Breast epithelium (tissue), 4 donors: ENCODE measurements at regions not wholly inside any gene's neighbourhood (a gene's known extent, or its start where the extent isn't known, plus 50 kb on each side); places are given as distances from the start of the nearest gene placed in this dataset.

ENCODE experiments used
- DNase-seq, 2 donors: peaks; one replicate each; pipeline ENCODE4 v3.0.0-alpha.2; 2019; ENCODE audit warnings: low spot score in 2 of 2
- H3K27ac ChIP-seq, 2 donors: fragments of 200-600 bp; sonication (generic) in 1 of 2; one replicate each; pipeline ENCODE4 v1.5.1; 2016 to 2019; ENCODE audit warnings: mild to moderate bottlenecking in 1 of 2
- H3K27me3 ChIP-seq, 2 donors: fragments of 200-600 bp; sonication (generic) in 1 of 2; one replicate each; pipeline versions ENCODE4 v1.5.1 to v1.6.0; 2017 to 2019; ENCODE audit warnings: control low read depth in 1 of 2, mild to moderate bottlenecking in 1 of 2
- H3K36me3 ChIP-seq: fragments of 200-600 bp; one replicate; pipeline ENCODE4 v1.5.1; 2019
- H3K4me1 ChIP-seq, 2 donors: fragments of 200-600 bp; sonication (generic); one replicate each; pipeline ENCODE4 v1.5.1; 2016 to 2019; ENCODE audit warnings: control low read depth in 1 of 2
- H3K4me3 ChIP-seq, 3 donors: fragments of 200-600 bp; sonication (generic); 1 replicate in 2 of 3; 2 replicates in 1 of 3; pipeline ENCODE4 v1.5.1; 2016 to 2019; ENCODE audit warnings: mild to moderate bottlenecking in 3 of 3, moderate library complexity in 2 of 3
- H3K9me3 ChIP-seq, 2 donors: fragments of 200-600 bp; sonication (generic) in 1 of 2; one replicate each; pipeline ENCODE4 v1.5.1; 2016 to 2019; ENCODE audit warnings: control low read depth in 1 of 2
- CTCF ChIP-seq, 3 donors: fragments of 450-650 bp; IDR thresholded peaks; one replicate each; pipeline ENCODE4 v1.5.1; 2016 to 2017; ENCODE audit warnings: antibody characterized with exemption in 3 of 3, mild to moderate bottlenecking in 3 of 3, moderate library complexity in 3 of 3
- POLR2A ChIP-seq: fragments of 450-650 bp; IDR thresholded peaks from one replicate; pipeline ENCODE4 v1.6.1; 2016; ENCODE audit warnings: antibody characterized with exemption, mild to moderate bottlenecking, moderate library complexity
- POLR2AphosphoS5 ChIP-seq, 3 donors: sonication (generic); formaldehyde crosslinking; IDR thresholded peaks; one replicate each; pipeline ENCODE4 v1.6.1; 2017; ENCODE audit warnings: antibody characterized with exemption in 3 of 3
- intact Hi-C: fragments of 100-400 bp; cut with DNase I; formaldehyde crosslinking; loops from one replicate; pipeline ENCODE4 v1.15.1; 2023; ENCODE audit warnings: low total_unique reads

- H3K4me3 ChIP-seq, result no peak overlapping the region
- intact Hi-C loops, result no loop called here
- H3K36me3 ChIP-seq, result no peaks in the 10 kb centered on the region
- TF ChIP-seq POLR2A, result no peak
- no peak for TF ChIP-seq CTCF (IDR thresholded peaks at IDR 0.05)
- no peak for TF ChIP-seq POLR2AphosphoS5 (IDR thresholded peaks at IDR 0.05)
- no peaks in the 10 kb centered on the region for H3K9me3 ChIP-seq
- no peaks in the 10 kb centered on the region for H3K27me3 ChIP-seq
- no peaks in the 10 kb centered on the region for H3K4me1 ChIP-seq
- H3K27ac ChIP-seq, result no peak overlapping the region
- no peak for DNase-seq
Observed at GRCh38 chr5:118551031-118551430, 437.3 kb downstream of the DTWD2 start.

- intact Hi-C loops, result no loop called here
- no peak for DNase-seq
- H3K27me3 ChIP-seq, result no peaks in the 10 kb centered on the region
- TF ChIP-seq CTCF (IDR thresholded peaks at IDR 0.05), result no peak
- TF ChIP-seq POLR2A, result no peak
- TF ChIP-seq POLR2AphosphoS5 (IDR thresholded peaks at IDR 0.05), result no peak
- no peaks in the 10 kb centered on the region for H3K36me3 ChIP-seq
- H3K4me3 ChIP-seq, result no peak overlapping the region
- no peak overlapping the region for H3K27ac ChIP-seq
- H3K9me3 ChIP-seq, result no peaks in the 10 kb centered on the region
- H3K4me1 ChIP-seq, result no peaks in the 10 kb centered on the region
Observed at GRCh38 chr5:118548761-118549720, 439.3 kb downstream of the DTWD2 start.

GRCh38 chr5:118545470-118545869, 442.9 kb downstream of the DTWD2 start:
- no peaks in the 10 kb centered on the region for H3K9me3 ChIP-seq
- no peaks in the 10 kb centered on the region for H3K27me3 ChIP-seq
- DNase-seq, result no peak
- no peak overlapping the region for H3K27ac ChIP-seq
- TF ChIP-seq POLR2A (no peak), CTCF (IDR thresholded peaks at IDR 0.05) (no peak), POLR2AphosphoS5 (IDR thresholded peaks at IDR 0.05) (no peak)
- no peaks in the 10 kb centered on the region for H3K4me1 ChIP-seq
- no peaks in the 10 kb centered on the region for H3K36me3 ChIP-seq
- H3K4me3 ChIP-seq, result no peak overlapping the region
- intact Hi-C loops, result no loop called here

GRCh38 chr5:118544887-118545449, 443.4 kb downstream of the DTWD2 start:
- Histone ChIP-seq H3K27me3 (no peaks in the 10 kb centered on the region), H3K27ac (no peak overlapping the region), H3K4me3 (no peak overlapping the region), H3K9me3 (no peaks in the 10 kb centered on the region), H3K4me1 (no peaks in the 10 kb centered on the region), H3K36me3 (no peaks in the 10 kb centered on the region)
- no peak for DNase-seq
- TF ChIP-seq POLR2A, result no peak
- intact Hi-C loops, result no loop called here

- H3K4me1 ChIP-seq, result no peaks in the 10 kb centered on the region
- no peaks in the 10 kb centered on the region for H3K36me3 ChIP-seq
- TF ChIP-seq POLR2AphosphoS5 (IDR thresholded peaks at IDR 0.05) (no peak), POLR2A (no peak), CTCF (IDR thresholded peaks at IDR 0.05) (no peak)
- intact Hi-C loops, result loop anchor here (5.0 kb wide), 1 partner anchor 1952 kb away; no protein-coding TSS in a partner anchor
- no peak overlapping the region for H3K27ac ChIP-seq
- H3K4me3 ChIP-seq, result no peak overlapping the region
- H3K9me3 ChIP-seq, result no peaks in the 10 kb centered on the region
- DNase-seq, result no peak
- H3K27me3 ChIP-seq, result no peaks in the 10 kb centered on the region
Observed at GRCh38 chr5:118533923-118534322, 454.4 kb downstream of the DTWD2 start.
